SK-N-SH (cell line): ENCODE measurements at regions not wholly inside any gene's neighbourhood (a gene's known extent, or its start where the extent isn't known, plus 50 kb on each side); places are given as distances from the start of the nearest gene placed in this dataset.

Source experiments
- CTCF ChIA-PET: fragments of 300-600, 350-600 bp; formaldehyde crosslinking; extraction: SDS; loops from one replicate; lab custom pipeline; 2021; lab: Yijun Ruan, JAX
- POLR2A ChIA-PET: fragments of 350-600 bp; sonication (Branson Sonifier 250); formaldehyde crosslinking; extraction: SDS; loops from one replicate; lab custom pipeline; 2020; ENCODE audit warnings: antibody characterized with exemption, inconsistent platforms; lab: Yijun Ruan, JAX
- DNase-seq: peaks from one replicate; pipeline ENCODE4 v3.0.0; 2012
- H2AFZ ChIP-seq: fragments of 200-600 bp; sonication (generic); 2 replicates; pipeline ENCODE4 v1.8.1; 2016; ENCODE audit warnings: antibody characterized with exemption, mild to moderate bottlenecking, low read depth
- H3F3A ChIP-seq: fragments of 200-600 bp; sonication (generic); replicated peaks from 2 replicates; pipeline ENCODE3; 2016; ENCODE audit warnings: antibody characterized with exemption, mild to moderate bottlenecking; ENCODE audit not compliant: insufficient read depth
- H3K27ac ChIP-seq, 2 experiments: fragments of 200-500 bp in 1 of 2; fragments of 200-600 bp in 1 of 2; sonication (Bioruptor generic) in 1 of 2; sonication (generic), shearing (Covaris generic) in 1 of 2; 2 replicates each; pipeline versions ENCODE4 v1.5.1 to v1.6.1; 2014 to 2016; ENCODE audit warnings: low read depth in 2 of 2, inconsistent platforms in 1 of 2, low read length in 1 of 2, mild to moderate bottlenecking in 1 of 2, mixed read lengths in 1 of 2
- H3K27me3 ChIP-seq: fragments of 200-600 bp; sonication (generic), shearing (Covaris generic); 2 replicates; pipeline ENCODE4 v1.6.1; 2016; ENCODE audit warnings: mixed run types; ENCODE audit not compliant: insufficient read depth
- H3K36me3 ChIP-seq, 2 experiments: fragments of 200-500 bp in 1 of 2; fragments of 200-600 bp in 1 of 2; sonication (Bioruptor generic) in 1 of 2; sonication (generic) in 1 of 2; replicated peaks in 1 of 2; 2 replicates each; pipeline versions ENCODE3 to v1.5.1; 2014 to 2016; ENCODE audit warnings: low read length in 1 of 2, mild to moderate bottlenecking in 1 of 2; ENCODE audit not compliant: insufficient read depth in 2 of 2, control insufficient read depth in 1 of 2
- H3K4me1 ChIP-seq, 2 experiments: fragments of 200-500 bp in 1 of 2; fragments of 200-600 bp in 1 of 2; sonication (Bioruptor generic) in 1 of 2; sonication (generic), shearing (Covaris generic) in 1 of 2; 2 replicates each; pipeline versions ENCODE4 v1.5.1 to v1.6.1; 2014 to 2016; ENCODE audit warnings: low read depth in 1 of 2, low read length in 1 of 2, mixed run types in 1 of 2; ENCODE audit not compliant: insufficient read depth in 2 of 2, control insufficient read depth in 1 of 2
- H3K4me2 ChIP-seq: fragments of 200-600 bp; sonication (generic), shearing (Covaris generic); 2 replicates; pipeline ENCODE4 v1.6.1; 2017; ENCODE audit warnings: mixed run types
- H3K4me3 ChIP-seq, 2 experiments: fragments of 200-500 bp in 1 of 2; fragments of 200-600 bp in 1 of 2; sonication (Bioruptor generic) in 1 of 2; sonication (generic), shearing (Covaris generic) in 1 of 2; 2 replicates each; pipeline versions ENCODE4 v1.5.1 to v1.8.1; 2014 to 2016; ENCODE audit warnings: low read depth in 2 of 2, inconsistent platforms in 1 of 2, low read length in 1 of 2, mild to moderate bottlenecking in 1 of 2, mixed read lengths in 1 of 2, moderate library complexity in 1 of 2
- H3K79me2 ChIP-seq: fragments of 200-600 bp; sonication (generic); 2 replicates; pipeline ENCODE4 v1.8.1; 2017; ENCODE audit warnings: mild to moderate bottlenecking; ENCODE audit not compliant: insufficient read depth
- H3K9ac ChIP-seq: fragments of 200-600 bp; sonication (generic); 2 replicates; pipeline ENCODE4 v1.6.1; 2017; ENCODE audit warnings: mixed run types
- H3K9me2 ChIP-seq: fragments of 200-600 bp; sonication (generic); 2 replicates; pipeline ENCODE4 v1.6.1; 2017; ENCODE audit warnings: mixed run types
- H3K9me3 ChIP-seq: fragments of 200-600 bp; sonication (generic); 2 replicates; pipeline ENCODE4 v1.6.1; 2017; ENCODE audit warnings: mixed run types, mild to moderate bottlenecking, moderate library complexity
- H4K20me1 ChIP-seq: fragments of 200-600 bp; sonication (generic); 2 replicates; pipeline ENCODE4 v1.6.1; 2017; ENCODE audit warnings: mild to moderate bottlenecking, mixed run types; ENCODE audit not compliant: insufficient read depth
- EP300 ChIP-seq, 2 experiments: IDR thresholded peaks; 2 replicates each; pipeline versions ENCODE4 v1.4.0 to v1.6.1; 2012; ENCODE audit warnings: borderline replicate concordance in 1 of 2, low read depth in 1 of 2, low read length in 1 of 2
- EZH2phosphoT487 ChIP-seq: fragments of 200-600 bp; sonication (generic); IDR thresholded peaks from 2 replicates; pipeline ENCODE4 v1.6.1; 2017; ENCODE audit warnings: low read depth, mixed run types, mild to moderate bottlenecking, antibody characterized with exemption, moderate library complexity, borderline replicate concordance
- FOSL2 ChIP-seq: IDR thresholded peaks from 2 replicates; pipeline ENCODE4 v1.4.0; 2012; ENCODE audit warnings: low read depth, mild to moderate bottlenecking, moderate library complexity, borderline replicate concordance
- FOXM1 ChIP-seq: IDR thresholded peaks from 2 replicates; pipeline ENCODE4 v1.4.0; 2012; ENCODE audit warnings: low read depth, mild to moderate bottlenecking
- MXI1 ChIP-seq: IDR thresholded peaks from 2 replicates; pipeline ENCODE4 v1.6.1; 2012; ENCODE audit warnings: mild to moderate bottlenecking, low read depth, low read length, improper control_type of control experiment
- NFIC ChIP-seq: IDR thresholded peaks from 2 replicates; pipeline ENCODE4 v1.4.0; 2012; ENCODE audit warnings: borderline replicate concordance
- NRF1 ChIP-seq: IDR thresholded peaks from 2 replicates; pipeline ENCODE4 v1.6.1; 2012; ENCODE audit warnings: low read depth, mild to moderate bottlenecking, low read length
- RAD21 ChIP-seq: IDR thresholded peaks from 2 replicates; pipeline ENCODE4 v1.6.1; 2012; ENCODE audit warnings: mild to moderate bottlenecking, low read length
- RCOR1 ChIP-seq: fragments of 150-350 bp; IDR thresholded peaks from 2 replicates; pipeline ENCODE4 v1.6.1; 2017; ENCODE audit warnings: antibody characterized with exemption, low read length
- RXRA ChIP-seq: IDR thresholded peaks from 2 replicates; pipeline ENCODE4 v1.4.0; 2012; ENCODE audit warnings: low read depth, mild to moderate bottlenecking, borderline replicate concordance
- SMC3 ChIP-seq: IDR thresholded peaks from 2 replicates; pipeline ENCODE4 v1.6.1; 2012; ENCODE audit warnings: low read depth, low read length, improper control_type of control experiment
- TEAD4 ChIP-seq: IDR thresholded peaks from 2 replicates; pipeline ENCODE4 v1.4.0; 2012; ENCODE audit warnings: mild to moderate bottlenecking, borderline replicate concordance; ENCODE audit not compliant: insufficient read depth
- YY1 ChIP-seq: IDR thresholded peaks from 2 replicates; pipeline ENCODE4 v1.4.0; 2012; ENCODE audit warnings: low read depth, mild to moderate bottlenecking
- WGBS: methylation state at CpG from one replicate; pipeline ENCODE4 v1.1.6; 2017; ENCODE audit warnings: low lambda C conversion rate; 5-methylcytosine and 5-hydroxymethylcytosine counted together
- TF ChIP-seq, protein P1 (sequence below): IDR thresholded peaks from 2 replicates; pipeline ENCODE4; 2012
- TF ChIP-seq, protein P2 (sequence below): fragments of 200-600 bp; sonication (generic); IDR thresholded peaks from 2 replicates; pipeline ENCODE4 v1.6.1; 2017; ENCODE audit warnings: antibody characterized with exemption, mild to moderate bottlenecking, moderate library complexity
- TF ChIP-seq, protein P3 (sequence below): fragments of 150-350 bp; IDR thresholded peaks from 2 replicates; pipeline ENCODE4 v1.6.1; 2016; ENCODE audit warnings: mild to moderate bottlenecking, low read depth, low read length
- TF ChIP-seq, protein P4 (sequence below): IDR thresholded peaks from 2 replicates; pipeline ENCODE4 v1.6.1; 2012; ENCODE audit warnings: mild to moderate bottlenecking, low read depth, low read length, moderate library complexity
- TF ChIP-seq, protein P5 (sequence below): fragments of 150-350 bp; IDR thresholded peaks from 2 replicates; pipeline ENCODE4 v1.6.1; 2017; ENCODE audit warnings: antibody characterized with exemption, low read length, low read depth, borderline replicate concordance

DNA sequence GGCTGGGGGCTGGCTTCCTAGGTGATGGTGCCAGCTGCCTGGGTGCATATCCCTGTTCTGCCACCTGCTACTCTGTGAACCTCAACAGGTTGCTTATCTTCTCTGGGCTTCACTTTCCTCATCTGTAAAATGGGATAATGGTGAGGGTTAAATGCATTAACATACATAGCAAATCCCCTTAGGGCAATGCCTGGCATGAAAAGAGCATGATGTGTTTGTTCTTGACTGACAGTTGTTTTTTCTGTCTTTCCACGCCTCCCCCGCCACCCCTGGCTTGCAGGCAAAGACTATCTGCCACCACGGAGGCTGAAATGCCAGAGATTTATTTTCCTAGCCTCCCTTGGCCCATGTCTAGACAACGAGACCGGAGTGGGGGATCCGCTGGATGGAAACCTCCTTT lies 280.5 kb downstream of the NSG2 start:
- Histone ChIP-seq H4K20me1 (no peaks in the 10 kb centered on the region), H3K9me3 (no peaks in the 10 kb centered on the region), H2AFZ (no peak overlapping the region), H3K27ac (peak overlapping the region in 1 of 2 experiments; percentile 30; a peak in 2 of 4 replicates), H3K4me1 (peaks cover 17 to 50% of the 10 kb centered on the region in 2 experiments), H3F3A (peaks cover 10% of the 10 kb centered on the region), H3K9ac (no peak overlapping the region), H3K4me3 (no peak overlapping the region), H3K9me2 (no peaks in the 10 kb centered on the region), H3K79me2 (no peaks in the 10 kb centered on the region), H3K4me2 (no peak overlapping the region), H3K27me3 (no peaks in the 10 kb centered on the region; the same call in 1 of the 2 replicates), H3K36me3 (no peaks in the 10 kb centered on the region)
- TF ChIP-seq NFIC (no peak), FOXM1 (no peak), EZH2phosphoT487 (no peak), MXI1 (no peak), TEAD4 (no peak), EP300 (IDR thresholded peaks at IDR 0.05; ENCODE audit: borderline replicate concordance in 1 of 2, low read depth in 1 of 2, low read length in 1 of 2) (no peak), RXRA (no peak), RCOR1 (no peak), RAD21 (no peak), YY1 (no peak), SMC3 (no peak), FOSL2 (no peak), NRF1 (no peak)
- TF ChIP-seq, protein P1, sequence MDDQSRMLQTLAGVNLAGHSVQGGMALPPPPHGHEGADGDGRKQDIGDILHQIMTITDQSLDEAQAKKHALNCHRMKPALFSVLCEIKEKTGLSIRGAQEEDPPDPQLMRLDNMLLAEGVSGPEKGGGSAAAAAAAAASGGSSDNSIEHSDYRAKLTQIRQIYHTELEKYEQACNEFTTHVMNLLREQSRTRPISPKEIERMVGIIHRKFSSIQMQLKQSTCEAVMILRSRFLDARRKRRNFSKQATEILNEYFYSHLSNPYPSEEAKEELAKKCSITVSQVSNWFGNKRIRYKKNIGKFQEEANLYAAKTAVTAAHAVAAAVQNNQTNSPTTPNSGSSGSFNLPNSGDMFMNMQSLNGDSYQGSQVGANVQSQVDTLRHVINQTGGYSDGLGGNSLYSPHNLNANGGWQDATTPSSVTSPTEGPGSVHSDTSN, result no peak
- TF ChIP-seq, protein P2, sequence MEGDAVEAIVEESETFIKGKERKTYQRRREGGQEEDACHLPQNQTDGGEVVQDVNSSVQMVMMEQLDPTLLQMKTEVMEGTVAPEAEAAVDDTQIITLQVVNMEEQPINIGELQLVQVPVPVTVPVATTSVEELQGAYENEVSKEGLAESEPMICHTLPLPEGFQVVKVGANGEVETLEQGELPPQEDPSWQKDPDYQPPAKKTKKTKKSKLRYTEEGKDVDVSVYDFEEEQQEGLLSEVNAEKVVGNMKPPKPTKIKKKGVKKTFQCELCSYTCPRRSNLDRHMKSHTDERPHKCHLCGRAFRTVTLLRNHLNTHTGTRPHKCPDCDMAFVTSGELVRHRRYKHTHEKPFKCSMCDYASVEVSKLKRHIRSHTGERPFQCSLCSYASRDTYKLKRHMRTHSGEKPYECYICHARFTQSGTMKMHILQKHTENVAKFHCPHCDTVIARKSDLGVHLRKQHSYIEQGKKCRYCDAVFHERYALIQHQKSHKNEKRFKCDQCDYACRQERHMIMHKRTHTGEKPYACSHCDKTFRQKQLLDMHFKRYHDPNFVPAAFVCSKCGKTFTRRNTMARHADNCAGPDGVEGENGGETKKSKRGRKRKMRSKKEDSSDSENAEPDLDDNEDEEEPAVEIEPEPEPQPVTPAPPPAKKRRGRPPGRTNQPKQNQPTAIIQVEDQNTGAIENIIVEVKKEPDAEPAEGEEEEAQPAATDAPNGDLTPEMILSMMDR, result no peak
- TF ChIP-seq, protein P3, sequence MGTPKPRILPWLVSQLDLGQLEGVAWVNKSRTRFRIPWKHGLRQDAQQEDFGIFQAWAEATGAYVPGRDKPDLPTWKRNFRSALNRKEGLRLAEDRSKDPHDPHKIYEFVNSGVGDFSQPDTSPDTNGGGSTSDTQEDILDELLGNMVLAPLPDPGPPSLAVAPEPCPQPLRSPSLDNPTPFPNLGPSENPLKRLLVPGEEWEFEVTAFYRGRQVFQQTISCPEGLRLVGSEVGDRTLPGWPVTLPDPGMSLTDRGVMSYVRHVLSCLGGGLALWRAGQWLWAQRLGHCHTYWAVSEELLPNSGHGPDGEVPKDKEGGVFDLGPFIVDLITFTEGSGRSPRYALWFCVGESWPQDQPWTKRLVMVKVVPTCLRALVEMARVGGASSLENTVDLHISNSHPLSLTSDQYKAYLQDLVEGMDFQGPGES, result no peak
- TF ChIP-seq, protein P4, sequence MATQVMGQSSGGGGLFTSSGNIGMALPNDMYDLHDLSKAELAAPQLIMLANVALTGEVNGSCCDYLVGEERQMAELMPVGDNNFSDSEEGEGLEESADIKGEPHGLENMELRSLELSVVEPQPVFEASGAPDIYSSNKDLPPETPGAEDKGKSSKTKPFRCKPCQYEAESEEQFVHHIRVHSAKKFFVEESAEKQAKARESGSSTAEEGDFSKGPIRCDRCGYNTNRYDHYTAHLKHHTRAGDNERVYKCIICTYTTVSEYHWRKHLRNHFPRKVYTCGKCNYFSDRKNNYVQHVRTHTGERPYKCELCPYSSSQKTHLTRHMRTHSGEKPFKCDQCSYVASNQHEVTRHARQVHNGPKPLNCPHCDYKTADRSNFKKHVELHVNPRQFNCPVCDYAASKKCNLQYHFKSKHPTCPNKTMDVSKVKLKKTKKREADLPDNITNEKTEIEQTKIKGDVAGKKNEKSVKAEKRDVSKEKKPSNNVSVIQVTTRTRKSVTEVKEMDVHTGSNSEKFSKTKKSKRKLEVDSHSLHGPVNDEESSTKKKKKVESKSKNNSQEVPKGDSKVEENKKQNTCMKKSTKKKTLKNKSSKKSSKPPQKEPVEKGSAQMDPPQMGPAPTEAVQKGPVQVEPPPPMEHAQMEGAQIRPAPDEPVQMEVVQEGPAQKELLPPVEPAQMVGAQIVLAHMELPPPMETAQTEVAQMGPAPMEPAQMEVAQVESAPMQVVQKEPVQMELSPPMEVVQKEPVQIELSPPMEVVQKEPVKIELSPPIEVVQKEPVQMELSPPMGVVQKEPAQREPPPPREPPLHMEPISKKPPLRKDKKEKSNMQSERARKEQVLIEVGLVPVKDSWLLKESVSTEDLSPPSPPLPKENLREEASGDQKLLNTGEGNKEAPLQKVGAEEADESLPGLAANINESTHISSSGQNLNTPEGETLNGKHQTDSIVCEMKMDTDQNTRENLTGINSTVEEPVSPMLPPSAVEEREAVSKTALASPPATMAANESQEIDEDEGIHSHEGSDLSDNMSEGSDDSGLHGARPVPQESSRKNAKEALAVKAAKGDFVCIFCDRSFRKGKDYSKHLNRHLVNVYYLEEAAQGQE, result no peak
- TF ChIP-seq, protein P5, sequence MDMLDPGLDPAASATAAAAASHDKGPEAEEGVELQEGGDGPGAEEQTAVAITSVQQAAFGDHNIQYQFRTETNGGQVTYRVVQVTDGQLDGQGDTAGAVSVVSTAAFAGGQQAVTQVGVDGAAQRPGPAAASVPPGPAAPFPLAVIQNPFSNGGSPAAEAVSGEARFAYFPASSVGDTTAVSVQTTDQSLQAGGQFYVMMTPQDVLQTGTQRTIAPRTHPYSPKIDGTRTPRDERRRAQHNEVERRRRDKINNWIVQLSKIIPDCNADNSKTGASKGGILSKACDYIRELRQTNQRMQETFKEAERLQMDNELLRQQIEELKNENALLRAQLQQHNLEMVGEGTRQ, result no peak
- DNase-seq, result no peak
- CTCF ChIA-PET, result interaction anchor here (0.9 to 9.2 kb wide), 12 partner anchors 9 to 406 kb away, joined by 3 to 141 read pairs (median 6); partner anchors contain the start of gene NSG2
- POLR2A ChIA-PET, result no interaction called here
- 72% methylated on average over 6 of the region's 6 CpGs for WGBS
